ENCODE measurements at regions not wholly inside any gene's neighbourhood (a gene's known extent, or its start where the extent isn't known, plus 50 kb on each side); places are given as distances from the start of the nearest gene placed in this dataset.

- no peak for TF ChIP-seq CTCF (conservative IDR thresholded peaks at IDR 0.05 in 1 of 2, IDR thresholded peaks at IDR 0.05 in 1 of 2; ENCODE audit: extremely low read depth in 1 of 2, insufficient read depth in 1 of 2, low read depth in 1 of 2, low read length in 2 of 2)
- no peak for TF ChIP-seq EZH2 (IDR thresholded peaks at IDR 0.05; ENCODE audit: borderline replicate concordance, low read length)
Observed at GRCh38 chr10:78739444-78740053, 329.2 kb upstream of the ZMIZ1 start.

Measured in mammary epithelial cell (primary cell).